ENCODE measurements at regions not wholly inside any gene's neighbourhood (a gene's known extent, or its start where the extent isn't known, plus 50 kb on each side); places are given as distances from the start of the nearest gene placed in this dataset.

- no peak for DNase-seq (ENCODE audit: low spot score)
- CTCF ChIA-PET = no interaction called here
- TF ChIP-seq FOXP4 (CRISPR knock-in tag; IDR thresholded peaks at IDR 0.05) (no peak), ATF3 (CRISPR knock-in tag; conservative IDR thresholded peaks at IDR 0.05) (no peak), ZNF232 (CRISPR knock-in tag; IDR thresholded peaks at IDR 0.05) (no peak), ZNF512 (CRISPR knock-in tag; IDR thresholded peaks at IDR 0.05; ENCODE audit: borderline replicate concordance) (no peak), ZBTB43 (CRISPR knock-in tag; IDR thresholded peaks at IDR 0.05) (no peak), USF2 (CRISPR knock-in tag; IDR thresholded peaks at IDR 0.05) (no peak), TP53 (CRISPR knock-in tag; IDR thresholded peaks at IDR 0.05) (no peak), USF1 (CRISPR knock-in tag; IDR thresholded peaks at IDR 0.05) (no peak), ZNF121 (CRISPR knock-in tag; IDR thresholded peaks at IDR 0.05) (no peak), FOXP1 (CRISPR knock-in tag; IDR thresholded peaks at IDR 0.05; ENCODE audit: borderline replicate concordance) (no peak), MYBL2 (CRISPR knock-in tag; IDR thresholded peaks at IDR 0.05) (no peak), NR1H2 (CRISPR knock-in tag; IDR thresholded peaks at IDR 0.05) (no peak), TCF7 (CRISPR knock-in tag; IDR thresholded peaks at IDR 0.05; ENCODE audit: low read depth) (no peak), IRF2 (CRISPR knock-in tag; IDR thresholded peaks at IDR 0.05; ENCODE audit: borderline replicate concordance, low read depth) (no peak)
- TF ChIP-seq, protein P1, sequence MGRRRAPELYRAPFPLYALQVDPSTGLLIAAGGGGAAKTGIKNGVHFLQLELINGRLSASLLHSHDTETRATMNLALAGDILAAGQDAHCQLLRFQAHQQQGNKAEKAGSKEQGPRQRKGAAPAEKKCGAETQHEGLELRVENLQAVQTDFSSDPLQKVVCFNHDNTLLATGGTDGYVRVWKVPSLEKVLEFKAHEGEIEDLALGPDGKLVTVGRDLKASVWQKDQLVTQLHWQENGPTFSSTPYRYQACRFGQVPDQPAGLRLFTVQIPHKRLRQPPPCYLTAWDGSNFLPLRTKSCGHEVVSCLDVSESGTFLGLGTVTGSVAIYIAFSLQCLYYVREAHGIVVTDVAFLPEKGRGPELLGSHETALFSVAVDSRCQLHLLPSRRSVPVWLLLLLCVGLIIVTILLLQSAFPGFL (CRISPR knock-in tag; IDR thresholded peaks at IDR 0.05; ENCODE audit: borderline replicate concordance) = no peak
- Mint-ChIP-seq H3K4me3 (no peak overlapping the region), H3K9me3 (peaks cover 4% of the 10 kb centered on the region; the same call in 1 of the 2 replicates), H3K36me3 (no peaks in the 10 kb centered on the region), H3K27me3 (ENCODE audit: low read depth) (no peaks in the 10 kb centered on the region; the same call in 1 of the 2 replicates), H3K27ac (no peak overlapping the region), H3K4me1 (no peaks in the 10 kb centered on the region)
- no peak for ATAC-seq
- POLR2A ChIA-PET = no interaction called here
These were observed 187.0 kb upstream of the USP24 start for GRCh38 chr1:55402142-55402541.

- H3K9me3 Mint-ChIP-seq = peaks cover under 1% of the 10 kb centered on the region; the same call in 1 of the 2 replicates
- no peaks in the 10 kb centered on the region; the same call in 1 of the 2 replicates for H3K27me3 Mint-ChIP-seq (ENCODE audit: low read depth)
- H3K4me3 Mint-ChIP-seq = no peak overlapping the region
- ATAC-seq = no peak
- CTCF ChIA-PET = no interaction called here
- POLR2A ChIA-PET = no interaction called here
- H3K27ac Mint-ChIP-seq = no peak overlapping the region
- no peaks in the 10 kb centered on the region for H3K36me3 Mint-ChIP-seq
- no peak for DNase-seq (ENCODE audit: low spot score)
- H3K4me1 Mint-ChIP-seq = no peaks in the 10 kb centered on the region
- TF ChIP-seq MYBL2 (CRISPR knock-in tag; IDR thresholded peaks at IDR 0.05) (no peak), ZNF263 (CRISPR knock-in tag; IDR thresholded peaks at IDR 0.05; ENCODE audit: low read depth) (no peak), ZNF138 (CRISPR knock-in tag; conservative IDR thresholded peaks at IDR 0.05) (no peak), ZNF512 (CRISPR knock-in tag; IDR thresholded peaks at IDR 0.05; ENCODE audit: borderline replicate concordance) (no peak), USF2 (CRISPR knock-in tag; IDR thresholded peaks at IDR 0.05) (no peak)
- TF ChIP-seq, protein P2, sequence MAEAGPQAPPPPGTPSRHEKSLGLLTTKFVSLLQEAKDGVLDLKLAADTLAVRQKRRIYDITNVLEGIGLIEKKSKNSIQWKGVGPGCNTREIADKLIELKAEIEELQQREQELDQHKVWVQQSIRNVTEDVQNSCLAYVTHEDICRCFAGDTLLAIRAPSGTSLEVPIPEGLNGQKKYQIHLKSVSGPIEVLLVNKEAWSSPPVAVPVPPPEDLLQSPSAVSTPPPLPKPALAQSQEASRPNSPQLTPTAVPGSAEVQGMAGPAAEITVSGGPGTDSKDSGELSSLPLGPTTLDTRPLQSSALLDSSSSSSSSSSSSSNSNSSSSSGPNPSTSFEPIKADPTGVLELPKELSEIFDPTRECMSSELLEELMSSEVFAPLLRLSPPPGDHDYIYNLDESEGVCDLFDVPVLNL (CRISPR knock-in tag; IDR thresholded peaks at IDR 0.05; ENCODE audit: borderline replicate concordance, low read depth) = no peak
These were observed 185.3 kb upstream of the USP24 start for GRCh38 chr1:55400508-55400907.
